SH-SY5Y (cell line): ENCODE measurements at regions not wholly inside any gene's neighbourhood (a gene's known extent, or its start where the extent isn't known, plus 50 kb on each side); places are given as distances from the start of the nearest gene placed in this dataset.

Source experiments
- GATA2 ChIP-seq: IDR thresholded peaks from 2 replicates; pipeline ENCODE4 v1.6.1; 2011; ENCODE audit warnings: mild to moderate bottlenecking, low read depth, low read length
- GATA3 ChIP-seq: IDR thresholded peaks from 2 replicates; pipeline ENCODE4 v1.6.1; 2011; ENCODE audit warnings: low read depth, mild to moderate bottlenecking, low read length, moderate library complexity

DNA sequence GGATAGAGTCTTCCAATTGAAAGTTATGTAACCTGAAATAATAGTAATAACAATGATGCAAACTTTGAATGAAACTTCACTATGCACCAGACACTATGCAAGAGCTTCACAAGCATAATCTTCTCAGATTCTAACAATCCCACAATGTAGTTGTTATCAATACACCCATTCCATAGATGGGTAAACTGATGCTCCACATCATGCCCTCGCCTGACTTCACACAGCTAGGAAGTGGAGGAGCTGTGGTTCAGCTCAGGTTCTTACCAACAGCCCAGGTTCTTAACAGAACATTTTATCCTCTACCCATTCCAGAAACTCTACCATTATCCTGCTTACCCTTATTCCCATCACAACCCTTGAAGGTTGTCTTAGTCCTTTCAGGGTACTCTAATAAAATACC is 50.4 kb upstream of the HMGXB4 start:
- TF ChIP-seq GATA3: no peak
- no peak for TF ChIP-seq GATA2
